GM06990 (cell line): ENCODE measurements at regions not wholly inside any gene's neighbourhood (a gene's known extent, or its start where the extent isn't known, plus 50 kb on each side); places are given as distances from the start of the nearest gene placed in this dataset.
A peak's percentile ranks its signal among the peaks of the same experiment; 100 is the strongest.

ENCODE experiments used
- DNase-seq: peaks from one replicate; pipeline ENCODE4 v3.0.0-alpha.2; 2011; ENCODE audit not compliant: insufficient read length; ENCODE audit errors: extremely low read depth
- H3K27me3 ChIP-seq: replicated peaks from 2 replicates; pipeline ENCODE4 v1.6.0; 2011; ENCODE audit warnings: low read length; ENCODE audit not compliant: control insufficient read depth, insufficient read depth
- H3K36me3 ChIP-seq: 2 replicates; pipeline ENCODE4 v1.5.1; 2011; ENCODE audit warnings: low read length; ENCODE audit not compliant: control insufficient read depth, insufficient read depth
- H3K4me3 ChIP-seq: replicated peaks from 2 replicates; pipeline ENCODE4 v1.5.1; 2011; ENCODE audit warnings: low read depth, mild to moderate bottlenecking, control low read depth, low read length
- CTCF ChIP-seq: IDR thresholded peaks from 2 replicates; pipeline ENCODE4 v1.5.1; 2011; ENCODE audit warnings: low read length, control low read depth, mild to moderate bottlenecking, inconsistent platforms; ENCODE audit not compliant: insufficient read depth, poor library complexity, severe bottlenecking

GRCh38 chrX:140110081-140110650, 144.8 kb upstream of the CXorf66 start:
- H3K36me3 ChIP-seq, result no peaks in the 10 kb centered on the region
- no peak for TF ChIP-seq CTCF
- DNase-seq, result no peak
- H3K27me3 ChIP-seq, result no peaks in the 10 kb centered on the region
- no peak overlapping the region for H3K4me3 ChIP-seq

DNA sequence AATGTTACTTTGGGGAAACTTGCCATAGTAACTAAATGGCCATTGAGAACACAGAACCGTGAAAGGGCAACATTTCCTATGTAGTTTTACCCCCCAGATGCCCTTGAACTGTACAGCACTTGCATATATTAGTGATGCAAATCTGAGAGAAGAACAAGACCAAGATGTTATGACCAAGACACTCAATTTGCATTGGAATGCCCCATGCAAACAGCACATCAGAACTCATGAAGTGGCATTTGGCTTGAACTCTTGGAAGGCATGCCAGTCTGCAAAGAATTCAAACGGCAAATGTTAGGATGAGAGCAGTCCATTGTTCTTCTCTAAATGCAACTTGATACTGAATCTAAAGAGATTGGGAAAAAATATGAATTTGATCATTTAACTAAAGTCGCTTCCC, 139.4 kb upstream of the CXorf66 start:
- no peaks in the 10 kb centered on the region for H3K27me3 ChIP-seq
- no peak overlapping the region for H3K4me3 ChIP-seq
- H3K36me3 ChIP-seq, result no peaks in the 10 kb centered on the region
- no peak for TF ChIP-seq CTCF
- DNase-seq, result no peak

DNA sequence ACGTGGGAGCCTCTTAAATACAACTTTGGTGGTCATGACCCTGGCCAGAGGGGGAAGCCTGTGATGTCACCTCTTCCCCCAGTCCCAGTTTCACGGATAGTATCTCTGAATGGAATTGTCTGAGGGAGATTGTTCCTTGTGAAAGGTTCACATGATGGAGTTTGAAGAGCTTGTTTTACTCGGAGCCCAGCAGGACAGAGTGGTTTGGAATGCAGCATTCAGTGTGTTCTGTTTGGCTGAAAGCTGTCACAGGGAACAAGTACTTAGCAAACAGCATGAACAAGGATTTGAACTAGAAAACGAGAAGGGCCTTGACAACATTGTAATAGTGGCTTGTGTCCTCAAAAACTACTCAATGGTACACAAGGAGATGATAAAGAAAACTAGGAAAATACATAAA, 133.9 kb upstream of the CXorf66 start:
- H3K36me3 ChIP-seq, result no peaks in the 10 kb centered on the region
- no peaks in the 10 kb centered on the region for H3K27me3 ChIP-seq
- DNase-seq, result no peak
- TF ChIP-seq CTCF, result no peak
- no peak overlapping the region for H3K4me3 ChIP-seq

GRCh38 chrX:140092121-140092520, 126.8 kb upstream of the CXorf66 start:
- Histone ChIP-seq H3K4me3 (no peak overlapping the region), H3K27me3 (no peaks in the 10 kb centered on the region), H3K36me3 (no peaks in the 10 kb centered on the region)
- TF ChIP-seq CTCF, result no peak
- peak; percentile 1 for DNase-seq

DNA sequence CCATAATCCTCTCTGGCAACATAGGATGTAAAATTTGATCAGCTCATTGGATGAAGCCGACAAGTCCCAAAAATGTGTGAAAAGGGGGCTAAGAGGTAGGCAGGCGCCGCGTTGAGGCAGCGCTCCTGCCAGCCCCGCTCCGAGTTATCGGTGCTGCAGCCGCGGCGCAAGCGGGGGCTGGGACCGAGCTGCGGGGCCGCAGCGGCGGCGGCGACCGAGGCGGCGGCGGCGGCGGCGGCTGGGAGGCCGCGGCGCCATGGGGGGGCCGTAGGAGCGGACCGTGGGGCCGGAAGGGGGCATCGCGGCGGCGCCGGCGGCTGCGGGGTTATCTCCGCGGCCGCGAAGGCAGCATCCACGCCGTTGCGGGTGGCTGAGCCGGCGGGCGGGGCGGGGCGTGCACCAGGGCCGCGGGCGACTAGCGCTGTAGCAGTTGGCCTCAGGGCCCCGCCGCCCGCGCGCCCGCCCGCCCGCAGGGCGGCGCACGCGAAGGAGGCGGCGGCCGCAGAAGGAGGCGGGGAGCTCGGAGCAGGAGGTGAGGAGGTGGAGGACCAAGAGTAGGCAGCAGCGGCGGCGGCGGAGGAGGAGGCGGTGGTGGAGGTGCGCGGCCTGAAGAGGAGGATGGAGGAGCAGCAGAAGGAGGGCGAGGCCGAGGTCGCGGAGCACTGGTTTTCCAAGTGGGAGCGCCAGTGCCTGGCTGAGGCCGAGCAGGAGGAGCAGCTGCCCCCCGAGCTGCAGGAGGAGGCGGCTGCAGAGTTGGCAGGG, 126.0 kb upstream of the CXorf66 start:
- no peaks in the 10 kb centered on the region for H3K36me3 ChIP-seq
- no peak for TF ChIP-seq CTCF
- H3K27me3 ChIP-seq, result no peaks in the 10 kb centered on the region
- no peak overlapping the region for H3K4me3 ChIP-seq
- DNase-seq, result peak; percentile 3
